OCI-LY7 (cell line): ENCODE measurements at regions not wholly inside any gene's neighbourhood (a gene's known extent, or its start where the extent isn't known, plus 50 kb on each side); places are given as distances from the start of the nearest gene placed in this dataset.
"Not testable (repeated sequence)": the region's sequence is repeated elsewhere in the genome, so short reads cannot be mapped to it uniquely, and the experiment has no call there.

Source experiments
- BruUV-seq: library from RNA; stranded (reverse); fragments of 400-500 nt; replicated peaks from 2 replicates; lab custom pipeline; 2021; lab: Mats Ljungman, UMichigan
- CTCF ChIA-PET: fragments of 300-600 bp; sonication (Branson Sonifier 250); formaldehyde crosslinking; loops from one replicate; lab custom pipeline; 2022; ENCODE audit warnings: antibody characterized with exemption; ENCODE audit not compliant: unreplicated experiment; lab: Charles Lee
- POLR2A ChIA-PET: fragments of 300-600 bp; sonication (Branson Sonifier 250); formaldehyde crosslinking; loops from one replicate; lab custom pipeline; 2022; ENCODE audit warnings: antibody characterized with exemption; lab: Charles Lee
- DNase-seq: peaks from one replicate; pipeline ENCODE4 v3.0.0-alpha.2; 2015; ENCODE audit warnings: low spot score
- H2AFZ ChIP-seq: fragments of 200-600 bp; sonication (generic), shearing (Covaris generic); 2 replicates; pipeline ENCODE4 v1.6.1; 2014; ENCODE audit warnings: mild to moderate bottlenecking, antibody characterized with exemption, low read length, moderate library complexity
- H3K27ac ChIP-seq: fragments of 200-600 bp; sonication (generic); 2 replicates; pipeline ENCODE4 v1.5.1; 2014; ENCODE audit warnings: mixed run types, low read depth, mild to moderate bottlenecking, moderate library complexity, low read length, inconsistent platforms; ENCODE audit not compliant: poor library complexity, severe bottlenecking
- H3K36me3 ChIP-seq: fragments of 200-600 bp; sonication (generic); 2 replicates; pipeline ENCODE4 v1.6.1; 2014; ENCODE audit warnings: mild to moderate bottlenecking, antibody characterized with exemption, low read length, moderate library complexity, mixed read lengths; ENCODE audit not compliant: insufficient read depth
- H3K4me1 ChIP-seq: fragments of 200-600 bp; sonication (generic); 2 replicates; pipeline ENCODE4 v1.5.1; 2014; ENCODE audit warnings: mild to moderate bottlenecking, low read length; ENCODE audit not compliant: insufficient read depth, poor library complexity, severe bottlenecking
- H3K4me2 ChIP-seq: fragments of 200-600 bp; sonication (generic); 2 replicates; pipeline ENCODE4 v1.6.1; 2014; ENCODE audit warnings: mild to moderate bottlenecking, low read length
- H3K4me3 ChIP-seq: fragments of 200-600 bp; sonication (generic); 2 replicates; pipeline ENCODE4 v1.5.1; 2014; ENCODE audit warnings: mild to moderate bottlenecking, low read depth, low read length; ENCODE audit not compliant: poor library complexity, severe bottlenecking
- H3K79me2 ChIP-seq: fragments of 200-600 bp; sonication (generic); 2 replicates; pipeline ENCODE4 v1.6.1; 2016; ENCODE audit warnings: low read depth, mild to moderate bottlenecking, low read length, moderate library complexity, mixed read lengths; ENCODE audit not compliant: insufficient read depth
- H3K9me2 ChIP-seq: fragments of 200-600 bp; sonication (generic); 2 replicates; pipeline ENCODE4 v1.6.1; 2016; ENCODE audit warnings: mild to moderate bottlenecking, low read length, mixed read lengths; ENCODE audit not compliant: insufficient read depth
- H3K9me3 ChIP-seq: fragments of 200-600 bp; sonication (generic); 2 replicates; pipeline ENCODE4 v1.6.1; 2014; ENCODE audit warnings: mild to moderate bottlenecking, mixed run types, low read length, mixed read lengths
- H4K20me1 ChIP-seq: fragments of 200-600 bp; sonication (generic); 2 replicates; pipeline ENCODE4 v1.6.1; 2014; ENCODE audit warnings: mild to moderate bottlenecking, antibody characterized with exemption, low read length, moderate library complexity, mixed read lengths; ENCODE audit not compliant: insufficient read depth
- intact Hi-C: fragments of 100-400 bp; cut with micrococcal nuclease; formaldehyde crosslinking; loops from one replicate; pipeline ENCODE4 v1.10.0; 2022; ENCODE audit not compliant: unreplicated experiment

- H3K4me3 ChIP-seq, H3K9me3 ChIP-seq, H3K4me1 ChIP-seq, H2AFZ ChIP-seq, H4K20me1 ChIP-seq, intact Hi-C loops, DNase-seq, H3K27ac ChIP-seq, POLR2A ChIA-PET, H3K9me2 ChIP-seq, H3K79me2 ChIP-seq, H3K4me2 ChIP-seq, BruUV-seq, H3K36me3 ChIP-seq, CTCF ChIA-PET: not testable (repeated sequence)
Observed at GRCh38 chr1:120506352-120506751, 91.5 kb downstream of the NBPF8 start.

GRCh38 chr1:120508351-120508750 lies 93.5 kb downstream of the NBPF8 start:
- H4K20me1 ChIP-seq, DNase-seq, H3K27ac ChIP-seq, H3K36me3 ChIP-seq, CTCF ChIA-PET, H3K9me3 ChIP-seq, H3K4me3 ChIP-seq, POLR2A ChIA-PET, H2AFZ ChIP-seq, H3K4me1 ChIP-seq, BruUV-seq, H3K4me2 ChIP-seq, intact Hi-C loops, H3K79me2 ChIP-seq, H3K9me2 ChIP-seq: not testable (repeated sequence)

GRCh38 chr1:120509258-120509657 lies 94.4 kb downstream of the NBPF8 start:
- H3K27ac ChIP-seq, H3K36me3 ChIP-seq, H3K4me3 ChIP-seq, H3K9me2 ChIP-seq, H2AFZ ChIP-seq, CTCF ChIA-PET, H3K9me3 ChIP-seq, BruUV-seq, POLR2A ChIA-PET, H3K4me1 ChIP-seq, H3K79me2 ChIP-seq, intact Hi-C loops, H3K4me2 ChIP-seq, H4K20me1 ChIP-seq: not testable (repeated sequence)
- DNase-seq = peak; percentile 1

- H3K4me3 ChIP-seq, H3K36me3 ChIP-seq, CTCF ChIA-PET, H3K9me3 ChIP-seq, H3K4me1 ChIP-seq, BruUV-seq, H3K27ac ChIP-seq, H3K4me2 ChIP-seq, intact Hi-C loops, H3K79me2 ChIP-seq, H4K20me1 ChIP-seq, H2AFZ ChIP-seq, DNase-seq, POLR2A ChIA-PET, H3K9me2 ChIP-seq: not testable (repeated sequence)
Observed at GRCh38 chr1:120513099-120513498, 98.3 kb downstream of the NBPF8 start.

GRCh38 chr1:120513531-120513930 lies 98.7 kb downstream of the NBPF8 start:
- DNase-seq, H3K4me3 ChIP-seq, H3K36me3 ChIP-seq, H2AFZ ChIP-seq, H3K27ac ChIP-seq, H3K9me2 ChIP-seq, H3K4me1 ChIP-seq, H3K4me2 ChIP-seq, BruUV-seq, H3K79me2 ChIP-seq, intact Hi-C loops, CTCF ChIA-PET, H4K20me1 ChIP-seq, H3K9me3 ChIP-seq, POLR2A ChIA-PET: not testable (repeated sequence)

GRCh38 chr1:120519196-120519595 lies 104.4 kb downstream of the NBPF8 start:
- H3K9me3 ChIP-seq, POLR2A ChIA-PET, DNase-seq, H3K4me3 ChIP-seq, H3K9me2 ChIP-seq, intact Hi-C loops, H2AFZ ChIP-seq, H3K4me2 ChIP-seq, H4K20me1 ChIP-seq, H3K79me2 ChIP-seq, BruUV-seq, CTCF ChIA-PET, H3K36me3 ChIP-seq, H3K27ac ChIP-seq, H3K4me1 ChIP-seq: not testable (repeated sequence)

- intact Hi-C loops, H3K79me2 ChIP-seq, POLR2A ChIA-PET, H2AFZ ChIP-seq, H3K4me2 ChIP-seq, H3K4me1 ChIP-seq, H4K20me1 ChIP-seq, H3K27ac ChIP-seq, H3K9me3 ChIP-seq, H3K4me3 ChIP-seq, H3K9me2 ChIP-seq, DNase-seq, H3K36me3 ChIP-seq, CTCF ChIA-PET, BruUV-seq: not testable (repeated sequence)
Observed at GRCh38 chr1:120524416-120524815, 109.6 kb downstream of the NBPF8 start.
